ENCODE measurements at regions not wholly inside any gene's neighbourhood (a gene's known extent, or its start where the extent isn't known, plus 50 kb on each side); places are given as distances from the start of the nearest gene placed in this dataset.

GRCh38 chr4:158003212-158003611 is 169.6 kb downstream of the GASK1B start:
- ATAC-seq (no peak), DNase-seq (no peak)
- no peak for TF ChIP-seq POLR2A (IDR thresholded peaks at IDR 0.05)
- TF ChIP-seq CTCF (IDR thresholded peaks at IDR 0.05 in 4 of 5, conservative IDR thresholded peaks at IDR 0.05 in 1 of 5): no peak
- Histone ChIP-seq H3K4me1 (peaks cover 10 to 16% of the 10 kb centered on the region in 2 donors), H3K27ac (no peak overlapping the region), H3K4me3 (no peak overlapping the region), H3K27me3 (no peaks in the 10 kb centered on the region), H3K9me3 (no peaks in the 10 kb centered on the region), H3K36me3 (no peaks in the 10 kb centered on the region)
- intact Hi-C loops (cut with DNase I; ENCODE audit: low total_unique reads) (no loop called here), in situ Hi-C loops (cut with MboI; ENCODE audit: low sequenced_read_pairs in 4 of 4) (no loop called here)

GRCh38 chr4:158002173-158002572 is 170.7 kb downstream of the GASK1B start:
- H3K27ac ChIP-seq: no peak overlapping the region
- intact Hi-C loops (cut with DNase I; ENCODE audit: low total_unique reads) (no loop called here), in situ Hi-C loops (cut with MboI; ENCODE audit: low sequenced_read_pairs in 4 of 4) (no loop called here)
- ATAC-seq (no peak), DNase-seq (no peak)
- TF ChIP-seq POLR2A (IDR thresholded peaks at IDR 0.05) (no peak), CTCF (IDR thresholded peaks at IDR 0.05 in 4 of 5, conservative IDR thresholded peaks at IDR 0.05 in 1 of 5) (no peak)
- no peaks in the 10 kb centered on the region for H3K36me3 ChIP-seq
- H3K4me1 ChIP-seq: peaks cover 5 to 8% of the 10 kb centered on the region in 2 donors
- no peak overlapping the region for H3K4me3 ChIP-seq
- H3K9me3 ChIP-seq: no peaks in the 10 kb centered on the region
- H3K27me3 ChIP-seq: no peaks in the 10 kb centered on the region

- Histone ChIP-seq H3K36me3 (no peaks in the 10 kb centered on the region), H3K4me3 (no peak overlapping the region), H3K27ac (no peak overlapping the region), H3K9me3 (no peaks in the 10 kb centered on the region), H3K27me3 (no peaks in the 10 kb centered on the region), H3K4me1 (peaks cover 5 to 7% of the 10 kb centered on the region in 2 donors)
- intact Hi-C loops (cut with DNase I; ENCODE audit: low total_unique reads) (no loop called here), in situ Hi-C loops (cut with MboI; ENCODE audit: low sequenced_read_pairs in 4 of 4) (no loop called here)
- TF ChIP-seq POLR2A (IDR thresholded peaks at IDR 0.05) (no peak), CTCF (IDR thresholded peaks at IDR 0.05 in 4 of 5, conservative IDR thresholded peaks at IDR 0.05 in 1 of 5) (no peak)
- DNase-seq (no peak), ATAC-seq (no peak)
These were observed 171.1 kb downstream of the GASK1B start for GRCh38 chr4:158001756-158002155.

GRCh38 chr4:157999723-158000122 is 173.1 kb downstream of the GASK1B start:
- no peaks in the 10 kb centered on the region for H3K27me3 ChIP-seq
- no peak overlapping the region for H3K27ac ChIP-seq
- DNase-seq (no peak), ATAC-seq (no peak)
- no peaks in the 10 kb centered on the region for H3K4me1 ChIP-seq
- no peak overlapping the region for H3K4me3 ChIP-seq
- H3K9me3 ChIP-seq: no peaks in the 10 kb centered on the region
- intact Hi-C loops (cut with DNase I; ENCODE audit: low total_unique reads): no loop called here
- TF ChIP-seq CTCF (IDR thresholded peaks at IDR 0.05 in 4 of 5, conservative IDR thresholded peaks at IDR 0.05 in 1 of 5) (no peak), POLR2A (IDR thresholded peaks at IDR 0.05) (no peak)
- in situ Hi-C loops (cut with MboI; ENCODE audit: low sequenced_read_pairs in 4 of 4): loop anchor here (5.0 to 25.0 kb wide), 5 partner anchors 168 to 638 kb away; partner anchors contain the start of gene GASK1B (in 1 of the 4)
- H3K36me3 ChIP-seq: no peaks in the 10 kb centered on the region

- intact Hi-C loops (cut with DNase I; ENCODE audit: low total_unique reads): no loop called here
- ATAC-seq: no peak
These were observed 175.5 kb downstream of the GASK1B start for GRCh38 chr4:157997296-157997695.

More at GRCh38 chr4:157997296-157997695, 175.5 kb downstream of the GASK1B start:
- Histone ChIP-seq H3K27ac (no peak overlapping the region), H3K4me1 (peaks cover 0 to 5% of the 10 kb centered on the region in 2 donors), H3K4me3 (no peak overlapping the region), H3K36me3 (no peaks in the 10 kb centered on the region), H3K27me3 (no peaks in the 10 kb centered on the region), H3K9me3 (no peaks in the 10 kb centered on the region)
- DNase-seq: no peak
- in situ Hi-C loops (cut with MboI; ENCODE audit: low sequenced_read_pairs in 4 of 4): loop anchor here (5.0 to 25.0 kb wide), 5 partner anchors 170 to 640 kb away; partner anchors contain the start of gene GASK1B (in 1 of the 4)
- TF ChIP-seq POLR2A (IDR thresholded peaks at IDR 0.05) (no peak), CTCF (IDR thresholded peaks at IDR 0.05 in 4 of 5, conservative IDR thresholded peaks at IDR 0.05 in 1 of 5) (no peak)
